ENCODE measurements at regions not wholly inside any gene's neighbourhood (a gene's known extent, or its start where the extent isn't known, plus 50 kb on each side); places are given as distances from the start of the nearest gene placed in this dataset. TPM values are rescaled to one million over a fixed set of nuclear protein-coding genes. Genes with fewer than 3 reads are reported as not detected.

GRCh38 chrX:41973208-41973607, 49.9 kb upstream of the CASK start:
- no peak for DNase-seq (ENCODE audit: low read depth)
- H3K4me3 ChIP-seq (ENCODE audit: low read depth, low read length) = no peak overlapping the region
- H3K36me3 ChIP-seq (ENCODE audit: control insufficient read depth, insufficient read depth, low read length) = no peaks in the 10 kb centered on the region
- TF ChIP-seq, protein P1, sequence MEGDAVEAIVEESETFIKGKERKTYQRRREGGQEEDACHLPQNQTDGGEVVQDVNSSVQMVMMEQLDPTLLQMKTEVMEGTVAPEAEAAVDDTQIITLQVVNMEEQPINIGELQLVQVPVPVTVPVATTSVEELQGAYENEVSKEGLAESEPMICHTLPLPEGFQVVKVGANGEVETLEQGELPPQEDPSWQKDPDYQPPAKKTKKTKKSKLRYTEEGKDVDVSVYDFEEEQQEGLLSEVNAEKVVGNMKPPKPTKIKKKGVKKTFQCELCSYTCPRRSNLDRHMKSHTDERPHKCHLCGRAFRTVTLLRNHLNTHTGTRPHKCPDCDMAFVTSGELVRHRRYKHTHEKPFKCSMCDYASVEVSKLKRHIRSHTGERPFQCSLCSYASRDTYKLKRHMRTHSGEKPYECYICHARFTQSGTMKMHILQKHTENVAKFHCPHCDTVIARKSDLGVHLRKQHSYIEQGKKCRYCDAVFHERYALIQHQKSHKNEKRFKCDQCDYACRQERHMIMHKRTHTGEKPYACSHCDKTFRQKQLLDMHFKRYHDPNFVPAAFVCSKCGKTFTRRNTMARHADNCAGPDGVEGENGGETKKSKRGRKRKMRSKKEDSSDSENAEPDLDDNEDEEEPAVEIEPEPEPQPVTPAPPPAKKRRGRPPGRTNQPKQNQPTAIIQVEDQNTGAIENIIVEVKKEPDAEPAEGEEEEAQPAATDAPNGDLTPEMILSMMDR (IDR thresholded peaks at IDR 0.05; ENCODE audit: insufficient read depth, low read depth, low read length) = no peak
- POLR2A ChIA-PET = no interaction called here
- no peaks in the 10 kb centered on the region for H3K27me3 ChIP-seq (ENCODE audit: control insufficient read depth, insufficient read depth, low read length)
- CTCF ChIA-PET = no interaction called here

Small RNA genes lying in the stretch of these regions (small RNA-seq; reads per million reads assigned to genes)
- gene RNU6-1124P (ENCODE audit: insufficient read length, low read depth, low replicate concordance) = not detected
- gene RNU6-630P (ENCODE audit: insufficient read length, low read depth, low replicate concordance) = not detected
- not detected for gene Z92545.1 (ENCODE audit: insufficient read length, low read depth, low replicate concordance)

All from BJ (cell line).